Lung (tissue), 11 donors: ENCODE measurements at regions not wholly inside any gene's neighbourhood (a gene's known extent, or its start where the extent isn't known, plus 50 kb on each side); places are given as distances from the start of the nearest gene placed in this dataset.
A peak's percentile ranks its signal among the peaks of the same experiment; 100 is the strongest.

Experiments used
- ATAC-seq: fragments of 200-7000 bp; cut with Tn5 transposase; one replicate; pipeline ENCODE4 v1.9.1; 2020; ENCODE audit warnings: moderate number of reproducible peaks; ENCODE audit not compliant: insufficient read depth, low FRiP score
- DNase-seq, 3 donors: peaks; one replicate each; pipeline ENCODE4 v3.0.0-alpha.2; 2013 to 2017
- H3K27ac ChIP-seq, 2 donors: one replicate each; pipeline ENCODE4 v1.5.1; 2013; ENCODE audit warnings: mild to moderate bottlenecking in 2 of 2, moderate library complexity in 2 of 2, control low read depth in 1 of 2, inconsistent platforms in 1 of 2, low read depth in 1 of 2, low read length in 1 of 2
- H3K27me3 ChIP-seq, 3 donors: one replicate each; pipeline ENCODE4 v1.5.1; 2013; ENCODE audit warnings: low read length in 2 of 3; ENCODE audit not compliant: control insufficient read depth in 3 of 3, insufficient read depth in 3 of 3
- H3K36me3 ChIP-seq, 4 donors: one replicate each; pipeline ENCODE4 v1.5.1; 2013; ENCODE audit warnings: low read length in 4 of 4, mild to moderate bottlenecking in 1 of 4, moderate library complexity in 1 of 4; ENCODE audit not compliant: control insufficient read depth in 4 of 4, insufficient read depth in 4 of 4
- H3K4me1 ChIP-seq, 5 donors: one replicate each; pipeline ENCODE4 v1.5.1; 2013; ENCODE audit warnings: low read length in 5 of 5, mild to moderate bottlenecking in 2 of 5, moderate library complexity in 1 of 5; ENCODE audit not compliant: control insufficient read depth in 5 of 5, insufficient read depth in 5 of 5
- H3K4me3 ChIP-seq: one replicate; pipeline ENCODE4 v1.5.1; 2013; ENCODE audit warnings: mild to moderate bottlenecking, control low read depth, moderate library complexity
- H3K9ac ChIP-seq, 2 donors: one replicate each; pipeline ENCODE4 v1.5.1; 2013; ENCODE audit warnings: low read length in 2 of 2, control low read depth in 1 of 2; ENCODE audit not compliant: insufficient read depth in 1 of 2
- H3K9me3 ChIP-seq, 4 donors: one replicate each; pipeline ENCODE4 v1.5.1; 2013; ENCODE audit warnings: low read length in 3 of 4, mild to moderate bottlenecking in 1 of 4, moderate library complexity in 1 of 4; ENCODE audit not compliant: control insufficient read depth in 4 of 4, insufficient read depth in 3 of 4
- WGBS, 2 donors: extraction: QIAGEN DNeasy Blood & Tissue Kit; methylation state at CpG; one replicate each; pipeline ENCODE4 v1.1.7; 2013; 5-methylcytosine and 5-hydroxymethylcytosine counted together
- TF ChIP-seq, protein P1 (sequence below): IDR thresholded peaks from 2 replicates; pipeline ENCODE4 v1.5.1; 2012; ENCODE audit warnings: mild to moderate bottlenecking; ENCODE audit errors: control extremely low read depth, extremely low read depth
- donor health status: control.
- donor health status: control.
- donor health status: Bipolar disorder and iron deficiency.
- donor health status: healthy.
- donor health status: DM: yes; HTN: yes; CAD: no.

DNA sequence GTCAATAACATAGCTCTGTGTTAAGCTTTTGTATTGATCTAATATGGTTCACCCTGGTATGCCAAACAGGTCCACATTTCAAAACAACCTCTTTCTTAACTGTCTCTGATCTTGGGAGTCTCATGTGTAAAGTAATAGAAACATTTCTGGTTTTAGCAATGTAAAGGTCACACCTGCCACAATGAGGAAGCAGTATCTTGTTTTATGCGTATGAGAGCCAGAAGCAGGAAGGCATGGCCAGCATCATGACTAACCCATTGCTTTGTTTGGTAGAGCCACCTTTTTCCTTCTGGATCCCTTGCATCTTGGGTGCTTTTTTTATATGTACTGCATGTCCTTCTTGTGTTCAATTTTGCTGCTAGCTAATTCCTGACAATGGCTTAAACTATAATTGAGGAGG is 411.3 kb upstream of the SEMA3C start:
- Histone ChIP-seq H3K9me3 (no peaks in the 10 kb centered on the region), H3K4me1 (no peaks in the 10 kb centered on the region), H3K4me3 (no peak overlapping the region), H3K36me3 (no peaks in the 10 kb centered on the region), H3K27ac (no peak overlapping the region), H3K9ac (no peak overlapping the region), H3K27me3 (no peaks in the 10 kb centered on the region)
- TF ChIP-seq, protein P1, sequence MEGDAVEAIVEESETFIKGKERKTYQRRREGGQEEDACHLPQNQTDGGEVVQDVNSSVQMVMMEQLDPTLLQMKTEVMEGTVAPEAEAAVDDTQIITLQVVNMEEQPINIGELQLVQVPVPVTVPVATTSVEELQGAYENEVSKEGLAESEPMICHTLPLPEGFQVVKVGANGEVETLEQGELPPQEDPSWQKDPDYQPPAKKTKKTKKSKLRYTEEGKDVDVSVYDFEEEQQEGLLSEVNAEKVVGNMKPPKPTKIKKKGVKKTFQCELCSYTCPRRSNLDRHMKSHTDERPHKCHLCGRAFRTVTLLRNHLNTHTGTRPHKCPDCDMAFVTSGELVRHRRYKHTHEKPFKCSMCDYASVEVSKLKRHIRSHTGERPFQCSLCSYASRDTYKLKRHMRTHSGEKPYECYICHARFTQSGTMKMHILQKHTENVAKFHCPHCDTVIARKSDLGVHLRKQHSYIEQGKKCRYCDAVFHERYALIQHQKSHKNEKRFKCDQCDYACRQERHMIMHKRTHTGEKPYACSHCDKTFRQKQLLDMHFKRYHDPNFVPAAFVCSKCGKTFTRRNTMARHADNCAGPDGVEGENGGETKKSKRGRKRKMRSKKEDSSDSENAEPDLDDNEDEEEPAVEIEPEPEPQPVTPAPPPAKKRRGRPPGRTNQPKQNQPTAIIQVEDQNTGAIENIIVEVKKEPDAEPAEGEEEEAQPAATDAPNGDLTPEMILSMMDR = no peak
- no peak for ATAC-seq
- no peak for DNase-seq
- WGBS, 2 donors = 79 to 85% methylated on average over 1 of the region's 1 CpG

GRCh38 chr7:81327468-81328266 is 408.8 kb upstream of the SEMA3C start:
- Histone ChIP-seq H3K4me3 (no peak overlapping the region), H3K4me1 (no peaks in the 10 kb centered on the region), H3K9ac (no peak overlapping the region), H3K36me3 (no peaks in the 10 kb centered on the region), H3K27me3 (no peaks in the 10 kb centered on the region), H3K9me3 (no peaks in the 10 kb centered on the region), H3K27ac (no peak overlapping the region)
- TF ChIP-seq, protein P1 = no peak
- no peak for DNase-seq
- ATAC-seq = no peak
- WGBS, 2 donors = 74 to 86% methylated on average over 4 of the region's 4 CpGs

DNA sequence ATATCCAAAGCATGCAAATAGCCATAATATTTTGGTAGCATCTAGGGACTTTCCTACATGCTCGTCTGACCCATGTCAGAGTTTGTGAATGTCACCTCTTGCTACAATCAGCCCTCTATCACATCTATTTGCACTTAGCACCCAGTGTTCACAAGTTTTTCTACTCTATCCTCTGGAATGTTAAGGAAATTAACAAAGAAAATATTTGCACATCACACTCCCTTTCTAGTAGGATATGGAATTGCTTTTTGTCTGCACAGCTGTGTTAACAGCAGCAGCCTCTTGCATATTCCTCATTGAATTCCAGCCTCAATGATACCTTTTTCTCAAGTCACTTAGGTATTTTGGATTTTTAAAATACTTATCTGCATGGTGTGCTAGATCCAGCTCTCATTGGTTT is 403.1 kb upstream of the SEMA3C start:
- Histone ChIP-seq H3K27ac (no peak overlapping the region), H3K36me3 (no peaks in the 10 kb centered on the region), H3K4me1 (no peaks in the 10 kb centered on the region), H3K9me3 (no peaks in the 10 kb centered on the region), H3K4me3 (no peak overlapping the region), H3K9ac (no peak overlapping the region), H3K27me3 (no peaks in the 10 kb centered on the region)
- TF ChIP-seq, protein P1 = no peak
- DNase-seq (peak in 1 of 3 donors; percentile 6), ATAC-seq (no peak)
- 61 to 79% methylated on average over 1 of the region's 1 CpG for WGBS, 2 donors

DNA sequence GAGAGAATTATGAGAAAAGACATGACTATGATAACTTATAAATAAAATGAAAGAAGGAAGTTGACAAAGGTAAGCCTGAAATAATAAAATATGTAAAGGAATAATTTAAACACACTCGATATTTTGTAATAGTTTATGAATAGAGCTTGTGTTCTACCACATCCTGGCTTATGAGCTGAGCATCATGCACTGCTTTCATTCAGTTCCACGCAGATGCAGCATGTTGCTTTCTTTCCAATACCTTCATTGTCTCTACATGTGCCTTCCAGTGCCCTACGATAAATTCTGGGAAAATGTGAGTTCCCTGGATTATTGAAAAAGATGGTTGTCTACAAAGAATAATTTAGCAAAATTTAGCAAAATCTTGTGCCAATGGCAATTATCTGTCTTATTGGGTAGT is 398.9 kb upstream of the SEMA3C start:
- no peaks in the 10 kb centered on the region for H3K27me3 ChIP-seq
- WGBS, 2 donors = 89 to 91% methylated on average over 3 of the region's 3 CpGs
- H3K36me3 ChIP-seq = no peaks in the 10 kb centered on the region
- no peaks in the 10 kb centered on the region for H3K9me3 ChIP-seq
- TF ChIP-seq, protein P1 = no peak
- no peak overlapping the region for H3K4me3 ChIP-seq
- H3K9ac ChIP-seq = no peak overlapping the region
- DNase-seq (no peak), ATAC-seq (no peak)
- H3K4me1 ChIP-seq = no peaks in the 10 kb centered on the region
- no peak overlapping the region for H3K27ac ChIP-seq
